ENCODE measurements at regions not wholly inside any gene's neighbourhood (a gene's known extent, or its start where the extent isn't known, plus 50 kb on each side); places are given as distances from the start of the nearest gene placed in this dataset.

GRCh38 chr10:62541811-62542210 lies 167.6 kb downstream of the ZNF365 start:
- Histone ChIP-seq H3K27me3 (ENCODE audit: insufficient read depth, low read length) (no peaks in the 10 kb centered on the region), H3K36me3 (ENCODE audit: insufficient read depth, low read length) (no peaks in the 10 kb centered on the region), H3K4me3 (ENCODE audit: low read length) (no peak overlapping the region), H3K4me1 (ENCODE audit: insufficient read depth, low read length) (no peaks in the 10 kb centered on the region), H3K9me3 (ENCODE audit: low read length) (no peaks in the 10 kb centered on the region), H2AFZ (ENCODE audit: low read depth, low read length) (no peak overlapping the region)

GRCh38 chr10:62543571-62544355 lies 169.6 kb downstream of the ZNF365 start:
- H3K36me3 ChIP-seq (ENCODE audit: insufficient read depth, low read length) = no peaks in the 10 kb centered on the region
- H3K9me3 ChIP-seq (ENCODE audit: low read length) = no peaks in the 10 kb centered on the region
- H3K27me3 ChIP-seq (ENCODE audit: insufficient read depth, low read length) = no peaks in the 10 kb centered on the region
- no peaks in the 10 kb centered on the region for H3K4me1 ChIP-seq (ENCODE audit: insufficient read depth, low read length)
- no peak overlapping the region for H3K4me3 ChIP-seq (ENCODE audit: low read length)
- no peak overlapping the region for H2AFZ ChIP-seq (ENCODE audit: low read depth, low read length)

GRCh38 chr10:62545160-62546066 lies 171.2 kb downstream of the ZNF365 start:
- no peak overlapping the region for H3K4me3 ChIP-seq (ENCODE audit: low read length)
- H3K27me3 ChIP-seq (ENCODE audit: insufficient read depth, low read length) = no peaks in the 10 kb centered on the region
- no peaks in the 10 kb centered on the region for H3K36me3 ChIP-seq (ENCODE audit: insufficient read depth, low read length)
- no peak overlapping the region for H2AFZ ChIP-seq (ENCODE audit: low read depth, low read length)
- no peaks in the 10 kb centered on the region for H3K9me3 ChIP-seq (ENCODE audit: low read length)
- H3K4me1 ChIP-seq (ENCODE audit: insufficient read depth, low read length) = peaks cover 7% of the 10 kb centered on the region

- no peaks in the 10 kb centered on the region for H3K36me3 ChIP-seq (ENCODE audit: insufficient read depth, low read length)
- no peaks in the 10 kb centered on the region for H3K9me3 ChIP-seq (ENCODE audit: low read length)
- H3K27me3 ChIP-seq (ENCODE audit: insufficient read depth, low read length) = no peaks in the 10 kb centered on the region
- no peak overlapping the region for H3K4me3 ChIP-seq (ENCODE audit: low read length)
- peaks cover 9% of the 10 kb centered on the region for H3K4me1 ChIP-seq (ENCODE audit: insufficient read depth, low read length)
- H2AFZ ChIP-seq (ENCODE audit: low read depth, low read length) = no peak overlapping the region
These were observed 174.5 kb downstream of the ZNF365 start for GRCh38 chr10:62548686-62549085.

DNA sequence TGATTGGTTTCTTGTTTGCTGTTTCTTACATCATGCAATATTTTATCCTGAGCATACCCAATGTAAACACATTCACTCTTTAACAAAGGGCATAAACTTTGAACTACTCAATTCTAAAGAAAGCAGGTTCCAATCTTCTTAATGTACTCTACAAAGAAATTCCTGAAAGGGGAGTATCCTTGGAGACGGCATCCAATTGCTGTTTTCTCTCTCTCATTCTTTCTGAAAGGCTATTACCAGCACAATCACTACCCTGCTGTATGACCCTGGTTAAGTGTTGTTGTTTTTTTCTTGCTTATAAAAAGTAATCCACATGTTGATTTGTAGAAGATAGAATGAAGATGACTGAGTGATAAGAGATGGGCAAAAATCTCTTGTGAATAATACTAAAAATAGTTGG lies 176.0 kb downstream of the ZNF365 start:
- no peak overlapping the region for H3K4me3 ChIP-seq (ENCODE audit: low read length)
- no peaks in the 10 kb centered on the region for H3K27me3 ChIP-seq (ENCODE audit: insufficient read depth, low read length)
- H2AFZ ChIP-seq (ENCODE audit: low read depth, low read length) = no peak overlapping the region
- H3K9me3 ChIP-seq (ENCODE audit: low read length) = no peaks in the 10 kb centered on the region
- peaks cover 9% of the 10 kb centered on the region for H3K4me1 ChIP-seq (ENCODE audit: insufficient read depth, low read length)
- no peaks in the 10 kb centered on the region for H3K36me3 ChIP-seq (ENCODE audit: insufficient read depth, low read length)

DNA sequence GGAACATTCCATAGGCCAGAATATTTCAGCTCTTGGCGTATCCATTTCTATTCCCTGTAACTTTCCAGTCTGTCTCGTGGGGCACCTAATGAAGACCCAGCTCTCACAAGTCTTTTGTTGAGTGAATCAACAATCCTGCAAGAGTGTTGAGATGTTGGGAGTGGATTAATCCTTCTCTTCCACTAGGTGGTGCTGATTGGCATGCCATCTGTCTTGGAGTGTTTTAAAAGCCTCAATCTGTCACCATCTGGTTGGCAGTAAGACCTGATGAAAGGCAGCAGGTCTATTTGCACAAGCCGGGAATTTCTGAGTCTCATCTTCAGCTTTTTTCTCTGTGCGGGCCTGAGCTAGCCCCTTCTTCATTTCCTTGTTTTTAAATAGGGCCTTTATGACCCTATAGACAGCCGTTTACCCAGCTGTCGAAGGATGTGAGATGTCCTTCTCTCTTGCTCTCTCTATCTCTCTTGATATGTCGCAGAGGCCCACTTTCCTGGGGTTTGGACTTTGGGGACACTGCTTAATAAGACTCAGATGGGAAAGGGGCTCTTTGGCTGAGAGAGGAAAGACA lies 180.5 kb downstream of the ZNF365 start:
- H3K4me3 ChIP-seq (ENCODE audit: low read length) = no peak overlapping the region
- H2AFZ ChIP-seq (ENCODE audit: low read depth, low read length) = no peak overlapping the region
- no peaks in the 10 kb centered on the region for H3K27me3 ChIP-seq (ENCODE audit: insufficient read depth, low read length)
- no peaks in the 10 kb centered on the region for H3K36me3 ChIP-seq (ENCODE audit: insufficient read depth, low read length)
- peaks cover 9% of the 10 kb centered on the region for H3K4me1 ChIP-seq (ENCODE audit: insufficient read depth, low read length)
- no peaks in the 10 kb centered on the region for H3K9me3 ChIP-seq (ENCODE audit: low read length)

GRCh38 chr10:62559481-62560200 lies 185.5 kb downstream of the ZNF365 start:
- Histone ChIP-seq H3K9me3 (ENCODE audit: low read length) (no peaks in the 10 kb centered on the region), H3K36me3 (ENCODE audit: insufficient read depth, low read length) (no peaks in the 10 kb centered on the region), H3K4me1 (ENCODE audit: insufficient read depth, low read length) (no peaks in the 10 kb centered on the region), H2AFZ (ENCODE audit: low read depth, low read length) (no peak overlapping the region), H3K27me3 (ENCODE audit: insufficient read depth, low read length) (no peaks in the 10 kb centered on the region), H3K4me3 (ENCODE audit: low read length) (no peak overlapping the region)

- H3K36me3 ChIP-seq (ENCODE audit: insufficient read depth, low read length) = no peaks in the 10 kb centered on the region
- H3K4me1 ChIP-seq (ENCODE audit: insufficient read depth, low read length) = no peaks in the 10 kb centered on the region
- H3K4me3 ChIP-seq (ENCODE audit: low read length) = no peak overlapping the region
- H2AFZ ChIP-seq (ENCODE audit: low read depth, low read length) = no peak overlapping the region
- no peaks in the 10 kb centered on the region for H3K27me3 ChIP-seq (ENCODE audit: insufficient read depth, low read length)
- no peaks in the 10 kb centered on the region for H3K9me3 ChIP-seq (ENCODE audit: low read length)
These were observed 186.1 kb downstream of the ZNF365 start for GRCh38 chr10:62560201-62560819.

DNA sequence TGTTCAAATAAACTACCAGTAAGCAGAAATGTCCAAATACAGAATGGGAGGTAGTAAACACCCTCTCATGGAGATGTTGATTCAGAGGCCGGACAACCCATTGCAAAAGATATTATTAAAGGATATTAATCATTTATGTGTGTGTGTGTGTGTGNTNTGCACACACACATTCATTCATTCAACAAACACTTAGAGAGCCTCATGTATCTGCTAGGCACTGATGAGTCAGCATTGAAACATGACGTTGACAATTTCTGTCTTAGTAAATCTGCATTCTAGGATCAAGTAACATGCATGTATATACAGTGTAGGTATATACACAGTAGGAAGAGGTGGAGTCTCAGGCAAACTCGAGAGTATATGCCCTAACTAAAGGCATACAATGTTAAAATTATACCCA lies 187.0 kb downstream of the ZNF365 start:
- Histone ChIP-seq H3K27me3 (ENCODE audit: insufficient read depth, low read length) (no peaks in the 10 kb centered on the region), H3K9me3 (ENCODE audit: low read length) (no peaks in the 10 kb centered on the region), H2AFZ (ENCODE audit: low read depth, low read length) (no peak overlapping the region), H3K4me3 (ENCODE audit: low read length) (no peak overlapping the region), H3K4me1 (ENCODE audit: insufficient read depth, low read length) (no peaks in the 10 kb centered on the region), H3K36me3 (ENCODE audit: insufficient read depth, low read length) (no peaks in the 10 kb centered on the region)

- no peaks in the 10 kb centered on the region for H3K27me3 ChIP-seq (ENCODE audit: insufficient read depth, low read length)
- H3K4me3 ChIP-seq (ENCODE audit: low read length) = no peak overlapping the region
- no peaks in the 10 kb centered on the region for H3K9me3 ChIP-seq (ENCODE audit: low read length)
- no peaks in the 10 kb centered on the region for H3K4me1 ChIP-seq (ENCODE audit: insufficient read depth, low read length)
- no peak overlapping the region for H2AFZ ChIP-seq (ENCODE audit: low read depth, low read length)
- no peaks in the 10 kb centered on the region for H3K36me3 ChIP-seq (ENCODE audit: insufficient read depth, low read length)
These were observed 187.9 kb downstream of the ZNF365 start for GRCh38 chr10:62562101-62562500.

DNA sequence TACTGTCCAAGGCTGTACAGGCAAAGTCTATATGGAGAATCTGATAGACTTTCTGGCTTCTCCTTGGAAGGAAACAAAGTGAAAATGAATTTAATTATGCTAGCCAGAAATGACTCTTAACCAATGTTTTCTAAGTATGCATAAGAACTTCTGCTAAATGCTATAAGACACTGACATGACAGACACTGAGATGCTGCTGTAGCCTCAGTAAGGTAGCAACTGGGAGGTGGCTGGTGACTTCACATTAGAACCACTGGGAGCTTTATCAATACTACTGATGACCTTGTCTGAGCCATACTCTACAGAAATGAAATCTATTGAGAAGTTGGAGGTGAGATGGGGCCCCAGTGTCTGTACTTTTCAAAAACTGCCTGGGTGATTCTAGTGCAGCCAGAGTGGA lies 188.6 kb downstream of the ZNF365 start:
- Histone ChIP-seq H2AFZ (ENCODE audit: low read depth, low read length) (no peak overlapping the region), H3K9me3 (ENCODE audit: low read length) (no peaks in the 10 kb centered on the region), H3K4me3 (ENCODE audit: low read length) (no peak overlapping the region), H3K4me1 (ENCODE audit: insufficient read depth, low read length) (no peaks in the 10 kb centered on the region), H3K36me3 (ENCODE audit: insufficient read depth, low read length) (no peaks in the 10 kb centered on the region), H3K27me3 (ENCODE audit: insufficient read depth, low read length) (no peaks in the 10 kb centered on the region)

- no peak overlapping the region for H2AFZ ChIP-seq (ENCODE audit: low read depth, low read length)
- no peaks in the 10 kb centered on the region for H3K4me1 ChIP-seq (ENCODE audit: insufficient read depth, low read length)
- no peaks in the 10 kb centered on the region for H3K27me3 ChIP-seq (ENCODE audit: insufficient read depth, low read length)
- H3K4me3 ChIP-seq (ENCODE audit: low read length) = no peak overlapping the region
- no peaks in the 10 kb centered on the region for H3K9me3 ChIP-seq (ENCODE audit: low read length)
- no peaks in the 10 kb centered on the region for H3K36me3 ChIP-seq (ENCODE audit: insufficient read depth, low read length)
These were observed 199.8 kb downstream of the ZNF365 start for GRCh38 chr10:62573929-62574328.

Measured in neuron (in vitro differentiated cells).